ENCODE measurements at regions not wholly inside any gene's neighbourhood (a gene's known extent, or its start where the extent isn't known, plus 50 kb on each side); places are given as distances from the start of the nearest gene placed in this dataset.
"Not testable (repeated sequence)": the region's sequence is repeated elsewhere in the genome, so short reads cannot be mapped to it uniquely, and the experiment has no call there.

DNA sequence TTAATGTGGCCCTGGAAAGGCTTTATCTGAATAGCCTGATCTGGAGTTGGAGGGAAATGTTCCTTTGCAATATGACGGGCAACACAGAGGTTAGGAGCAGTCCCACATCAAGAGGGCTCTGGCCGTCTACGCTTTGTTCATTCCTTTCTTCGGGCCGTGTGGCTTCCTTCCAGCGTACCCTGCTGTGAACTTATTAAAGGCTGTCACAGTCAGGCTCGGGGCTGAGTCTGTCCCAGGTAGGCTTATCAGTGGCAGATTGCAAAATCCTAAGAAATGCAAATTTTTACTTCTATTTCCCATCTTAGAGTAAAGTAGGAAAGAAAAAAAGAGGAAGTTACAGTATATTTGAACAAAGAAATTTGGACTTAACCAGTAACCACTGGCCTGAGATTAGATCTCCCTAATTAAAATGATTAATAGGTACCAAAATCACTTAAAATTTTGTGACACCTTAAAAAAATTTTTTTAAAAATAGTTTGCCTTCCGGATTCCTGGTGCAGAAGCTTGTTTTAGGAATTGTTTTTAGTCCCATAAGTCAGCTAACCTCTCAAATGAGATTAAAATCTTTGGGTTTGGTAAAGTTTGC lies 453.1 kb upstream of the MKI67 start:
- Histone ChIP-seq H3K9me3 (no peaks in the 10 kb centered on the region), H3K4me1 (no peaks in the 10 kb centered on the region), H3K27ac (no peak overlapping the region), H3K36me3 (no peaks in the 10 kb centered on the region), H3K27me3 (no peaks in the 10 kb centered on the region), H3K4me3 (no peak overlapping the region)
- no peak for DNase-seq
- intact Hi-C loops (cut with DNase I) = no loop called here
- peak in 1 of 4 donors; percentile 22 for ATAC-seq
- TF ChIP-seq POLR2A (IDR thresholded peaks at IDR 0.05) = no peak
- TF ChIP-seq, protein P1, sequence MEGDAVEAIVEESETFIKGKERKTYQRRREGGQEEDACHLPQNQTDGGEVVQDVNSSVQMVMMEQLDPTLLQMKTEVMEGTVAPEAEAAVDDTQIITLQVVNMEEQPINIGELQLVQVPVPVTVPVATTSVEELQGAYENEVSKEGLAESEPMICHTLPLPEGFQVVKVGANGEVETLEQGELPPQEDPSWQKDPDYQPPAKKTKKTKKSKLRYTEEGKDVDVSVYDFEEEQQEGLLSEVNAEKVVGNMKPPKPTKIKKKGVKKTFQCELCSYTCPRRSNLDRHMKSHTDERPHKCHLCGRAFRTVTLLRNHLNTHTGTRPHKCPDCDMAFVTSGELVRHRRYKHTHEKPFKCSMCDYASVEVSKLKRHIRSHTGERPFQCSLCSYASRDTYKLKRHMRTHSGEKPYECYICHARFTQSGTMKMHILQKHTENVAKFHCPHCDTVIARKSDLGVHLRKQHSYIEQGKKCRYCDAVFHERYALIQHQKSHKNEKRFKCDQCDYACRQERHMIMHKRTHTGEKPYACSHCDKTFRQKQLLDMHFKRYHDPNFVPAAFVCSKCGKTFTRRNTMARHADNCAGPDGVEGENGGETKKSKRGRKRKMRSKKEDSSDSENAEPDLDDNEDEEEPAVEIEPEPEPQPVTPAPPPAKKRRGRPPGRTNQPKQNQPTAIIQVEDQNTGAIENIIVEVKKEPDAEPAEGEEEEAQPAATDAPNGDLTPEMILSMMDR (IDR thresholded peaks at IDR 0.05) = no peak
- WGBS, 4 donors = 53 to 69% (median 60%) methylated on average over 8 of the region's 8 CpGs

DNA sequence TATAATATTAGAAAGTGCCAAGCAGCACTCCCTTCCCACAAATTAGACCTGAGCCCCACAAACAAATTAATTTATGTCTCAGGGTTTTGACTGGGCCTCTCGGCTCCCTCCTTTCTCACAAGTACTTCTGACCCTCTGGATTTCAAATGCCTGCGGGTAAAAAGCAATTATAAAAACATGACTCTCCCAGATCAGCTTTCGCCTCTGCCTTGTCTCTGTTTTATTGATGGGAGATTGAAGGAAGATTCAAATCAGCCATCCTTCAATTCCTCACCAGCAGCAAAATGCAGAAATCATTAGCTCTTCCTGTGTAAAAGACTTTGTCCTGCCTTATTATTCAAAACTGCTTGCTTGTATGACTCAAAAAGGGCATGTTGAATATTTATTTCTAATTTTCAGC lies 453.7 kb upstream of the MKI67 start:
- TF ChIP-seq, protein P1 (IDR thresholded peaks at IDR 0.05) = no peak
- no peak for TF ChIP-seq POLR2A (IDR thresholded peaks at IDR 0.05)
- Histone ChIP-seq H3K9me3 (no peaks in the 10 kb centered on the region), H3K27ac (no peak overlapping the region), H3K4me3 (no peak overlapping the region), H3K4me1 (no peaks in the 10 kb centered on the region), H3K27me3 (no peaks in the 10 kb centered on the region), H3K36me3 (no peaks in the 10 kb centered on the region)
- no peak for ATAC-seq
- intact Hi-C loops (cut with DNase I) = no loop called here
- 78 to 88% (median 86%) methylated on average over 3 of the region's 3 CpGs for WGBS, 4 donors
- no peak for DNase-seq

DNA sequence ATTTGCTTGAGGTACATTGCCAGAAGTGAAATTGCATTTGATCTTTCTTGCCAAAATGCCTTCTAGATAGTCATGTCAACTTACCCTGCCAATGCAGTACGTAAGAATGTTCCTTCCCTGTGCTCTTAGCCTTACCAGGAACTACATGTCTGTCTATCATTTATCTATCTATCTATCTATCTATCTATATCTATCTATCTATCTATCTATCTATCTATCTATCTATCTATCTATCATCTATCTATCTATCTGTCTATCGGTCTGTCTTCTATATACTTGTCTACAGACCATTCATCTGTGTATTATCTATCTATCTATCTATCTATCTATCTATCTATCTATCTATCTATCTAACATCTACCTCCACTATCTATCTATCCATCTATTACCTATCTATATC lies 456.9 kb upstream of the MKI67 start:
- ATAC-seq; H3K27ac ChIP-seq; intact Hi-C loops (cut with DNase I); H3K36me3 ChIP-seq; H3K4me3 ChIP-seq; H3K4me1 ChIP-seq; DNase-seq; H3K27me3 ChIP-seq; H3K9me3 ChIP-seq: not testable (repeated sequence)
- WGBS, 4 donors = 89 to 97% (median 95%) methylated on average over 2 of the region's 2 CpGs

DNA sequence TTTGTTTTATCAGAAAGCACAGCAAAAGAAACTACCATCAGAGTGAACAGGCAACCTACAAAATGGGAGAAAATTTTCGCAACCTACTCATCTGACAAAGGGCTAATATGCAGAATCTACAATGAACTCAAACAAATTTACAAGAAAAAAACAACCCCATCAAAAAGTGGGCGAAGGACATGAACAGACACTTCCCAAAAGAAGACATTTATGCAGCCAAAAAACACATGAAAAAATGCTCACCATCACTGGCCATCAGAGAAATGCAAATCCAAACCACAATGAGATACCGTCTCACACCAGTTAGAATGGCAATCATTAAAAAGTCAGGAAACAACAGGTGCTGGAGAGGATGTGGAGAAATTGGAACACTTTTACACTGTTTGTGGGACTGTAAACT lies 460.4 kb upstream of the MKI67 start:
- WGBS, 4 donors = 90 to 98% (median 93%) methylated on average over 2 to 3 of the region's 3 CpGs
- not testable (repeated sequence) for DNase-seq

DNA sequence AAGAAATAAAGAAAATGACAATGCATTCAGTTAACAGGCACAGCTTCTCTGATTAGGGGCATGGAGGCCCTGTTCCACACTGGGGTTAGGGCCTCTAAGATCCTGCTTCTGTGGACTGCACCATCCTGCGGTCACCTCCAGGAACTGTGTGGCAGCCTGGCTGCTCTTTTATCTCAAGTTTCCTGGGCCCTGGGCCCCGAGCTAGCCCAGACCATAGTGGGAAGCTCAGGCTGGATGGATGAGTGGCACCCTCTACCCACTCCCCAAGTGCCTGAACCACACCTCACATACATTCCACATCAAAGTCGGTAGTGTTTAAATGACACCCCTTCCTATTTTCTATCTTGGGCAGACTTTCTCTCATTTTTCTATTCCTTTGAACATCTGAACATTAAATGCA lies 461.5 kb upstream of the MKI67 start:
- Histone ChIP-seq H3K9me3 (peaks cover 0 to 8% (median 0%) of the 10 kb centered on the region in 12 donors), H3K36me3 (no peaks in the 10 kb centered on the region), H3K4me1 (no peaks in the 10 kb centered on the region), H3K4me3 (no peak overlapping the region), H3K27me3 (no peaks in the 10 kb centered on the region), H3K27ac (no peak overlapping the region)
- TF ChIP-seq POLR2A (IDR thresholded peaks at IDR 0.05) = no peak
- TF ChIP-seq, protein P1 (IDR thresholded peaks at IDR 0.05) = no peak
- WGBS, 4 donors = 83 to 92% (median 88%) methylated on average over 3 of the region's 3 CpGs
- DNase-seq (no peak), ATAC-seq (no peak)
- intact Hi-C loops (cut with DNase I) = no loop called here

More for the DNA sequence above, 460.4 kb upstream of the MKI67 start:
- intact Hi-C loops (cut with DNase I); ATAC-seq; H3K4me1 ChIP-seq; H3K9me3 ChIP-seq; H3K36me3 ChIP-seq; H3K4me3 ChIP-seq; H3K27me3 ChIP-seq; H3K27ac ChIP-seq: not testable (repeated sequence)
